SH-SY5Y (cell line): ENCODE measurements at regions not wholly inside any gene's neighbourhood (a gene's known extent, or its start where the extent isn't known, plus 50 kb on each side); places are given as distances from the start of the nearest gene placed in this dataset.

Experiments
- GATA2 ChIP-seq: IDR thresholded peaks from 2 replicates; pipeline ENCODE4 v1.6.1; 2011; ENCODE audit warnings: mild to moderate bottlenecking, low read depth, low read length
- GATA3 ChIP-seq: IDR thresholded peaks from 2 replicates; pipeline ENCODE4 v1.6.1; 2011; ENCODE audit warnings: low read depth, mild to moderate bottlenecking, low read length, moderate library complexity

DNA sequence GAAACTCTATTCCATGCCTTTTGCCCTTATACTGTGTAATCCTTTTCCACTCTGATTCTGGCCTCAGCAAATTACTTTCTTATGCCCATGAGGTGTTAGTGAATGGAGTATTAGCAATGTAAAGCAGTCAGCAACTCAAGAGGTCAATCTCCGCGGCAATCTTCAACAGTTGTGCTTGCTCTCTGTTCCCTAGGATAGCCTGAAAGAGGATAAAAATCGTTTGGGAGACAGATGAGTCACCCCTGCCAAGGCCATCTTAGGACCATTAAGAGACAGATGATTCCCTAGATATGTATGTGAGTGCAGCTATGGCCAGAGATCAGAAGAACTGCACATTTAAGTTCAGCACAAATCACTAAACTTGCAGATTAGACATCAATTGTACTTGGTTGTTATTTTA is 1145.8 kb downstream of the GALC start:
- TF ChIP-seq GATA2 (no peak), GATA3 (no peak)
